Ishikawa (cell line): ENCODE measurements at regions not wholly inside any gene's neighbourhood (a gene's known extent, or its start where the extent isn't known, plus 50 kb on each side); places are given as distances from the start of the nearest gene placed in this dataset.

Experiments used
- CEBPB ChIP-seq: IDR thresholded peaks from 2 replicates; pipeline ENCODE4 v1.6.1; 2012
- CREB1 ChIP-seq: IDR thresholded peaks from 2 replicates; pipeline ENCODE4 v1.6.1; 2012; ENCODE audit warnings: low read depth
- EGR1 ChIP-seq: IDR thresholded peaks from 2 replicates; pipeline ENCODE4 v1.6.1; 2012
- EP300 ChIP-seq: IDR thresholded peaks from 2 replicates; pipeline ENCODE4 v1.6.1; 2012; ENCODE audit warnings: borderline replicate concordance
- FOXM1 ChIP-seq: IDR thresholded peaks from 2 replicates; pipeline ENCODE4 v1.6.1; 2012; ENCODE audit warnings: low read depth, borderline replicate concordance
- NFIC ChIP-seq: IDR thresholded peaks from 2 replicates; pipeline ENCODE4 v1.6.1; 2012
- RAD21 ChIP-seq: IDR thresholded peaks from 2 replicates; pipeline ENCODE4 v1.6.1; 2012; ENCODE audit warnings: low read depth
- TAF1 ChIP-seq: IDR thresholded peaks from 2 replicates; pipeline ENCODE4 v1.6.1; 2012; ENCODE audit warnings: low read depth, mild to moderate bottlenecking
- TCF12 ChIP-seq: IDR thresholded peaks from 2 replicates; pipeline ENCODE4 v1.6.1; 2012; ENCODE audit warnings: low read depth
- TEAD4 ChIP-seq: IDR thresholded peaks from 2 replicates; pipeline ENCODE4 v1.6.1; 2012
- YY1 ChIP-seq: IDR thresholded peaks from 2 replicates; pipeline ENCODE4 v1.6.1; 2012; ENCODE audit warnings: low read depth
- ZBTB7A ChIP-seq: IDR thresholded peaks from 2 replicates; pipeline ENCODE4 v1.6.1; 2012; ENCODE audit warnings: low read depth
- TF ChIP-seq, protein P1 (sequence below): IDR thresholded peaks from 2 replicates; pipeline ENCODE4 v1.6.1; 2012; ENCODE audit warnings: low read depth, mild to moderate bottlenecking
- TF ChIP-seq, protein P2 (sequence below): IDR thresholded peaks from 2 replicates; pipeline ENCODE4 v1.6.1; 2012
- TF ChIP-seq, protein P3 (sequence below): IDR thresholded peaks from 2 replicates; pipeline ENCODE4 v1.6.1; 2012

DNA sequence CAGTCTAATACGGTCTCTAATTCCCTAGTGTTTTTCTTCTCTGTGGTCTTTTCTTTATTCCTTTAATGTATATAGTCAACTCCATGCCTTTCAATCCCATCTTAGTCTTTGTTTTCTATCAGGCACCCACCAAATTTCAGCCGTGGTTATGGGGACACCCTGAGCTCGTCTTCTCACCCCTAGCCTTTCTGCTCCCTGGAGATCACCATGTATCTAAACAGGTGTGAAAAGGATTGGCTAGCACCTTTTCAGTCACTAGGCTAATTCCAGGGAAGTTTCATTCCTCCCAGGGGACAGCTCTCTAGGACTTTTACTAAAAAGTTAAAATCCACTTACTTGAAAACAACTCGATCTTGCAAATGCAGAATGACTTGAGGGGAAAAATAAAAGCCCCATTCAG lies 291.3 kb downstream of the ETNK1 start:
- TF ChIP-seq ZBTB7A (no peak), FOXM1 (no peak), YY1 (no peak), CEBPB (no peak), NFIC (no peak), EGR1 (no peak), TCF12 (no peak), TEAD4 (no peak), TAF1 (no peak), CREB1 (no peak), EP300 (no peak), RAD21 (no peak)
- TF ChIP-seq, protein P1, sequence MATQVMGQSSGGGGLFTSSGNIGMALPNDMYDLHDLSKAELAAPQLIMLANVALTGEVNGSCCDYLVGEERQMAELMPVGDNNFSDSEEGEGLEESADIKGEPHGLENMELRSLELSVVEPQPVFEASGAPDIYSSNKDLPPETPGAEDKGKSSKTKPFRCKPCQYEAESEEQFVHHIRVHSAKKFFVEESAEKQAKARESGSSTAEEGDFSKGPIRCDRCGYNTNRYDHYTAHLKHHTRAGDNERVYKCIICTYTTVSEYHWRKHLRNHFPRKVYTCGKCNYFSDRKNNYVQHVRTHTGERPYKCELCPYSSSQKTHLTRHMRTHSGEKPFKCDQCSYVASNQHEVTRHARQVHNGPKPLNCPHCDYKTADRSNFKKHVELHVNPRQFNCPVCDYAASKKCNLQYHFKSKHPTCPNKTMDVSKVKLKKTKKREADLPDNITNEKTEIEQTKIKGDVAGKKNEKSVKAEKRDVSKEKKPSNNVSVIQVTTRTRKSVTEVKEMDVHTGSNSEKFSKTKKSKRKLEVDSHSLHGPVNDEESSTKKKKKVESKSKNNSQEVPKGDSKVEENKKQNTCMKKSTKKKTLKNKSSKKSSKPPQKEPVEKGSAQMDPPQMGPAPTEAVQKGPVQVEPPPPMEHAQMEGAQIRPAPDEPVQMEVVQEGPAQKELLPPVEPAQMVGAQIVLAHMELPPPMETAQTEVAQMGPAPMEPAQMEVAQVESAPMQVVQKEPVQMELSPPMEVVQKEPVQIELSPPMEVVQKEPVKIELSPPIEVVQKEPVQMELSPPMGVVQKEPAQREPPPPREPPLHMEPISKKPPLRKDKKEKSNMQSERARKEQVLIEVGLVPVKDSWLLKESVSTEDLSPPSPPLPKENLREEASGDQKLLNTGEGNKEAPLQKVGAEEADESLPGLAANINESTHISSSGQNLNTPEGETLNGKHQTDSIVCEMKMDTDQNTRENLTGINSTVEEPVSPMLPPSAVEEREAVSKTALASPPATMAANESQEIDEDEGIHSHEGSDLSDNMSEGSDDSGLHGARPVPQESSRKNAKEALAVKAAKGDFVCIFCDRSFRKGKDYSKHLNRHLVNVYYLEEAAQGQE, result no peak
- TF ChIP-seq, protein P2, sequence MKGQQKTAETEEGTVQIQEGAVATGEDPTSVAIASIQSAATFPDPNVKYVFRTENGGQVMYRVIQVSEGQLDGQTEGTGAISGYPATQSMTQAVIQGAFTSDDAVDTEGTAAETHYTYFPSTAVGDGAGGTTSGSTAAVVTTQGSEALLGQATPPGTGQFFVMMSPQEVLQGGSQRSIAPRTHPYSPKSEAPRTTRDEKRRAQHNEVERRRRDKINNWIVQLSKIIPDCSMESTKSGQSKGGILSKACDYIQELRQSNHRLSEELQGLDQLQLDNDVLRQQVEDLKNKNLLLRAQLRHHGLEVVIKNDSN, result no peak
- TF ChIP-seq, protein P3, sequence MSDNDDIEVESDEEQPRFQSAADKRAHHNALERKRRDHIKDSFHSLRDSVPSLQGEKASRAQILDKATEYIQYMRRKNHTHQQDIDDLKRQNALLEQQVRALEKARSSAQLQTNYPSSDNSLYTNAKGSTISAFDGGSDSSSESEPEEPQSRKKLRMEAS, result no peak

DNA sequence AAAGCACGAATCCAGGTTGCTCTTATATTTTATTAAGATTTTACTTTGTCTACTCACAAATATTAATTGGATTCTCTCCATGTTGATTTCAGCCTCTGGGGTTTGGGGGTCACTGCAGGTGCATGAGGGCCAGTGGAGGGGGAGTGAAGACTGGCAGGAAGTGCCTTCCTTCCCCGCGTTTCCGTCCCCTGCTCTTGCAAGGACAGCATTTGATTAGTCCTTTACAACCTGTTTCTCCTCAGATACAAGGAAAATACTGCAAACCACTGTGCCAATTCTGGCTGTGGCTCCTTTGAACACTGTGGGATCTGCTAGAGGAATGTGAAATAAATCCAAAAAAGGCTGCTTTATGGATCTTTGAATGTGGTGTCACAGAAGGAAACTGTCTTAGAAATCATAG lies 291.8 kb downstream of the ETNK1 start:
- TF ChIP-seq CEBPB, result no peak
- TF ChIP-seq NFIC, result no peak
- no peak for TF ChIP-seq TCF12
- TF ChIP-seq ZBTB7A, result no peak
- no peak for TF ChIP-seq TEAD4

DNA sequence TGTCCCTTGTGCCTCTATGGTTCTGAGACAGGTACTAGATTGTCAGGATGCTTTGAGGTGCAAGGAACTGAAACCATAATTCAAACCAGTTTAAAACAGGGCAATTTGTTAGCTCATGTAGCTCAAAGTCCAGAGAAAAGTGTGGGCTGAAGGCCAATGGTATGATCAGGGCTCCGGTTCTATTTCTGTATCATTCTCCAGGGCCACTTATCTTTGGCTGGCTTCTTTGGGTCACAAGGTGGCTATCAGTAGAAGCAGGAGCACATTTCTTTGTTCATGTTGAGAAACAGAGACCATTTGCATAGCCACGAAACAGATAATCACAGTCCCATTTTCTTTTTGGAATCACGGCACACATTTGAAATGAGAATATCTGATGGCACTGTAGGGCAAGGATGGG lies 294.9 kb downstream of the ETNK1 start:
- TF ChIP-seq RAD21 (no peak), FOXM1 (no peak), ZBTB7A (no peak), NFIC (no peak), EP300 (no peak), TEAD4 (no peak), TCF12 (no peak)

DNA sequence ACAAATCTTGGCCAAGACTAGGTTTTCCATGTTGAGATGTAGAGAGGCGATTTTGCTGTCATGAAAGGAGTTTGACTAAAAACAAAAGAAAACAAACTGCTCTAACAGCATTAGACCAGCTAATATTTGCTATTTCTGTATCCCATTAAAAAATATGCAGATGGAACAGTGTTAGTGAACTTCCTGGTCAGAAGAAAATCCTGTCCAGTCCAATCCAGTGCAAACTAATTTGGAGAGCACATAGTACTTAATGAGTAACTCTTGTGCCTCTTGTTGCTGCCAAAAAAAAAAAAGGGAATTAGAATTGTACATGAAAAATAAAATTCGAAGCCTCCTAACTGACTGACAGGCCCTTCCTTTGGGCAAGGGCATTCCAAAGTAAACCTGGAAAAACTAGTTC lies 298.8 kb downstream of the ETNK1 start:
- TF ChIP-seq, protein P1, result no peak
- no peak for TF ChIP-seq CREB1
- TF ChIP-seq EGR1, result no peak

DNA sequence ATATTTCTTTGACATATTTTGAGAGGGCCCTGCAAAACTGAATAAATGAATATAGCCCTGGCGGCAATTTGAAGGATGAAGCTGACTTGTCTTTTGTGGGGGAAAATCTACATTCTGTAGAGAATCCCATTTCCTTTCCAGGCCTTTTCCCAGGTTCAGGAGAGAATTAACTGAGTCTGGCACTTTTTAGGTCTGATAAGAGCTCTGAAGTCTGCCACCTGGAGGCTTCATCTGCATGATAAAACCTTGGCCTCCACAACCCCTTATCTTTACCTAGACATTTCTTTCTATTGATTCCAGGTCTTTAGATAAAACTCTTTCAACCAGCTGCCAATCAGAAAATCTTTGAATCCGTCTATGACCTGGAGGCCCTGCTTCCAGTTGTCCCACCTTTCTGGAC lies 299.4 kb downstream of the ETNK1 start:
- TF ChIP-seq EP300, result no peak
- TF ChIP-seq FOXM1, result no peak
- no peak for TF ChIP-seq CREB1
- no peak for TF ChIP-seq TCF12
- no peak for TF ChIP-seq TAF1
- TF ChIP-seq RAD21, result no peak
- TF ChIP-seq, protein P2, result no peak
- no peak for TF ChIP-seq YY1
- TF ChIP-seq, protein P3, result no peak
- no peak for TF ChIP-seq NFIC

DNA sequence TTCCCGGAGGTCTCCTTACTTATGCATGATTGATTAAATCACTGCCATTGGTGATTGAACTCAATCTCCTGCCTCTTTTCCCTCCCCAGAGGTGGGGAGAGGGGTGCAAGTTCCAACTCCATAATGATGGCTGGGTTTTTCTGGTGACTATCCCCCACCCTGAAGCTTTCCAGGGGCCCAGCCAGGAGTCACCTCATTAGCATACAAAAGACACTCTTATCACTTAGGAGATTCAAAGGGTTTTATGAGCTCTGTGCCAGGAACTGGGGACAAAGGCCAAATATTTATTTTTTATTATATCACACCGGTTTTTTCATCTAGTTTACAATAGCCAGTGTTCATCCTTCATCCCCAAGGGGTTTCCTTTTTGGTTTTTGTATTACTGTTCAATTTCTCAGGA lies 300.7 kb downstream of the ETNK1 start:
- TF ChIP-seq, protein P1, result no peak
- TF ChIP-seq RAD21 (no peak), YY1 (no peak), TCF12 (no peak), EP300 (no peak), CEBPB (no peak)
- TF ChIP-seq, protein P3, result no peak
